ENCODE measurements at regions not wholly inside any gene's neighbourhood (a gene's known extent, or its start where the extent isn't known, plus 50 kb on each side); places are given as distances from the start of the nearest gene placed in this dataset.

GRCh38 chr18:77359561-77360314 lies 110.1 kb downstream of the GALR1 start:
- H3K4me3 ChIP-seq (replicated peaks in 1 of 3; ENCODE audit: low read depth in 2 of 3, low read length in 3 of 3) = no peak overlapping the region
- no peaks in the 10 kb centered on the region for H3K79me2 ChIP-seq (ENCODE audit: insufficient read depth, low read length)
- H3K36me3 ChIP-seq (replicated peaks in 1 of 2; ENCODE audit: control insufficient read depth in 1 of 2, insufficient read depth in 2 of 2, low read length in 2 of 2) = no peaks in the 10 kb centered on the region
- no peaks in the 10 kb centered on the region for H3K36me3 Mint-ChIP-seq
- no peaks in the 10 kb centered on the region for H3K27me3 Mint-ChIP-seq (ENCODE audit: low read depth in 3 of 3)
- peaks cover 0 to 4% of the 10 kb centered on the region in 2 donors for H3K9me3 ChIP-seq (replicated peaks in 1 of 2; ENCODE audit: control insufficient read depth in 1 of 2, insufficient read depth in 1 of 2, low read length in 2 of 2)
- WGBS (ENCODE audit: insufficient coverage) = no CpG with 5 or more reads among the region's 4 CpGs
- H3K4me1 Mint-ChIP-seq = no peaks in the 10 kb centered on the region
- intact Hi-C loops (cut with micrococcal nuclease) = no loop called here
- H3K9me3 Mint-ChIP-seq = peaks cover 3 to 15% (median 5%) of the 10 kb centered on the region in 7 donors
- no peak for DNase-seq
- TF ChIP-seq, protein P1, sequence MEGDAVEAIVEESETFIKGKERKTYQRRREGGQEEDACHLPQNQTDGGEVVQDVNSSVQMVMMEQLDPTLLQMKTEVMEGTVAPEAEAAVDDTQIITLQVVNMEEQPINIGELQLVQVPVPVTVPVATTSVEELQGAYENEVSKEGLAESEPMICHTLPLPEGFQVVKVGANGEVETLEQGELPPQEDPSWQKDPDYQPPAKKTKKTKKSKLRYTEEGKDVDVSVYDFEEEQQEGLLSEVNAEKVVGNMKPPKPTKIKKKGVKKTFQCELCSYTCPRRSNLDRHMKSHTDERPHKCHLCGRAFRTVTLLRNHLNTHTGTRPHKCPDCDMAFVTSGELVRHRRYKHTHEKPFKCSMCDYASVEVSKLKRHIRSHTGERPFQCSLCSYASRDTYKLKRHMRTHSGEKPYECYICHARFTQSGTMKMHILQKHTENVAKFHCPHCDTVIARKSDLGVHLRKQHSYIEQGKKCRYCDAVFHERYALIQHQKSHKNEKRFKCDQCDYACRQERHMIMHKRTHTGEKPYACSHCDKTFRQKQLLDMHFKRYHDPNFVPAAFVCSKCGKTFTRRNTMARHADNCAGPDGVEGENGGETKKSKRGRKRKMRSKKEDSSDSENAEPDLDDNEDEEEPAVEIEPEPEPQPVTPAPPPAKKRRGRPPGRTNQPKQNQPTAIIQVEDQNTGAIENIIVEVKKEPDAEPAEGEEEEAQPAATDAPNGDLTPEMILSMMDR (IDR thresholded peaks at IDR 0.05) = no peak
- no peak overlapping the region for H3K27ac ChIP-seq (ENCODE audit: low read depth in 1 of 2, low read length in 2 of 2)
- H3K27me3 ChIP-seq (ENCODE audit: control insufficient read depth in 2 of 2, insufficient read depth in 2 of 2, low read length in 2 of 2) = no peaks in the 10 kb centered on the region
- no peaks in the 10 kb centered on the region for H3K4me1 ChIP-seq (ENCODE audit: control insufficient read depth in 1 of 2, insufficient read depth in 2 of 2, low read length in 2 of 2)
- no peaks in the 10 kb centered on the region for H4K20me1 ChIP-seq (ENCODE audit: insufficient read depth, low read length)
- H3K27ac Mint-ChIP-seq = peak overlapping the region in 2 of 7 donors; percentile 37
- no peak overlapping the region for H3K4me3 Mint-ChIP-seq
- no peak overlapping the region for H3K4me2 ChIP-seq (replicated peaks; ENCODE audit: extremely low read depth, low read length, poor library complexity, severe bottlenecking)
- no peak overlapping the region for H2AFZ ChIP-seq (ENCODE audit: insufficient read depth, low read depth, low read length, poor library complexity, severe bottlenecking)
- H3K9ac ChIP-seq (ENCODE audit: insufficient read depth, low read length, poor library complexity, severe bottlenecking) = no peak overlapping the region

DNA sequence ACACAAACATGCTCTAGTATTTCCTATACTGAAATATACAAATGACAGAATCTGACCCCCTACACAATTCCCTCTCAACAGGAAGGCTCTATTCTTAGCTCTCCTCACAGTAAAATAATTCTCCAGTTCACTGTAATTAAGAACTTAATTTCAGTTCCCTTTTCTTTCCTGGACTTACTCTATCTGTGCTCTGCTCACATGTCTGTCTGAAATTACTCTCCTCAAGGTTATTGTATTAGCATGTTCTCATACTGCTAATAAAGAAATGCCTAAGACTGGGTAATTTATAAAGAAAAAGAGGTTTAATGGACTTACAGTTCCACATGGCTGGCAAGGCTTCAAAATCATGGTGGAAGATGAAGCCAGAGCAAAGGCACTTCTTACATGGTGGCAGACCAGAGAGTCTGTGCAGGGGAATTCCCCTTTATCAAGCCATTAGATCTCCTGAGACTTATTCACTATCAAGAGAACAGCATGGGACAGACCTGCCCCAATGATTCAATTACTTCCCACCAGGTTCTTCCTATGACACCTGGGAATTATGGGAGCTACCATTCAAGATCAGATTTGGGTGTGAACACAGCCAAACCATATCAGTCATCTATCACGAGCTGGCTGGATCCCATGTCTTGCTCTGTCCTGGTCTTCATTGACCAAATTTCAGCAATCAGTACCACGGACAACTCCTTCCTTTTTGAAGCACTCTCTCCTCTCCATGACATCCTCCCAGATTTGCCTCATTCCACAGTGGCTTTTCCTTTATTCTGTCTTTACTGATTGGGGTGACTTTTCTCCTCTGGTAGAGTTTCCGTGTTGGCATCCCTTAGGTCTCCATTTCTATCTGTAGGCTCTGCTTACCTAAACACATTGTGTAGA lies 110.9 kb downstream of the GALR1 start:
- no peaks in the 10 kb centered on the region for H3K27me3 Mint-ChIP-seq (ENCODE audit: low read depth in 3 of 3)
- H3K4me1 Mint-ChIP-seq = no peaks in the 10 kb centered on the region
- intact Hi-C loops (cut with micrococcal nuclease) = no loop called here
- Histone ChIP-seq H3K9ac (ENCODE audit: insufficient read depth, low read length, poor library complexity, severe bottlenecking) (no peak overlapping the region), H2AFZ (ENCODE audit: insufficient read depth, low read depth, low read length, poor library complexity, severe bottlenecking) (no peak overlapping the region), H3K79me2 (ENCODE audit: insufficient read depth, low read length) (no peaks in the 10 kb centered on the region), H3K4me1 (ENCODE audit: control insufficient read depth in 1 of 2, insufficient read depth in 2 of 2, low read length in 2 of 2) (no peaks in the 10 kb centered on the region), H3K4me2 (replicated peaks; ENCODE audit: extremely low read depth, low read length, poor library complexity, severe bottlenecking) (no peak overlapping the region), H3K27me3 (ENCODE audit: control insufficient read depth in 2 of 2, insufficient read depth in 2 of 2, low read length in 2 of 2) (no peaks in the 10 kb centered on the region), H3K36me3 (replicated peaks in 1 of 2; ENCODE audit: control insufficient read depth in 1 of 2, insufficient read depth in 2 of 2, low read length in 2 of 2) (no peaks in the 10 kb centered on the region), H3K27ac (ENCODE audit: low read depth in 1 of 2, low read length in 2 of 2) (no peak overlapping the region), H3K4me3 (replicated peaks in 1 of 3; ENCODE audit: low read depth in 2 of 3, low read length in 3 of 3) (no peak overlapping the region), H4K20me1 (ENCODE audit: insufficient read depth, low read length) (no peaks in the 10 kb centered on the region), H3K9me3 (replicated peaks in 1 of 2; ENCODE audit: control insufficient read depth in 1 of 2, insufficient read depth in 1 of 2, low read length in 2 of 2) (peaks cover 0 to 4% of the 10 kb centered on the region in 2 donors)
- 93% methylated on average over 2 of the region's 3 CpGs for WGBS (ENCODE audit: insufficient coverage)
- no peak overlapping the region for H3K4me3 Mint-ChIP-seq
- H3K27ac Mint-ChIP-seq = no peak overlapping the region
- H3K36me3 Mint-ChIP-seq = no peaks in the 10 kb centered on the region
- H3K9me3 Mint-ChIP-seq = peaks cover 3 to 15% (median 5%) of the 10 kb centered on the region in 7 donors
- DNase-seq = no peak
- TF ChIP-seq, protein P1 (IDR thresholded peaks at IDR 0.05) = no peak
